Heart left ventricle (tissue), 16 donors: ENCODE measurements at regions not wholly inside any gene's neighbourhood (a gene's known extent, or its start where the extent isn't known, plus 50 kb on each side); places are given as distances from the start of the nearest gene placed in this dataset.
"Not testable (repeated sequence)": the region's sequence is repeated elsewhere in the genome, so short reads cannot be mapped to it uniquely, and the experiment has no call there.

Experiments used
- ATAC-seq, 4 donors: fragments of 200-7000 bp; cut with Tn5 transposase; one replicate each; pipeline ENCODE4 v1.9.1; 2020 to 2022; ENCODE audit warnings: moderate library complexity in 4 of 4, mild to moderate bottlenecking in 3 of 4, moderate number of reproducible peaks in 1 of 4
- DNase-seq, 5 donors: peaks; one replicate each; pipeline ENCODE4 v3.0.0-alpha.2; 2020
- H3K27ac ChIP-seq, 12 donors: fragments of 200-600 bp; sonication (generic) in 4 of 12; one replicate each; pipeline versions ENCODE4 v1.5.0 to v1.8.0; 2016 to 2022; ENCODE audit warnings: mild to moderate bottlenecking in 2 of 12
- H3K27me3 ChIP-seq, 9 donors: fragments of 200-600 bp; sonication (generic) in 2 of 9; one replicate each; pipeline versions ENCODE4 v1.5.1 to v1.8.0; 2016 to 2022; ENCODE audit warnings: mild to moderate bottlenecking in 3 of 9
- H3K36me3 ChIP-seq, 9 donors: fragments of 200-600 bp; sonication (generic) in 2 of 9; one replicate each; pipeline versions ENCODE4 v1.5.0 to v1.8.0; 2018 to 2022; ENCODE audit warnings: mild to moderate bottlenecking in 2 of 9
- H3K4me1 ChIP-seq, 12 donors: fragments of 200-600 bp; sonication (generic) in 4 of 12; one replicate each; pipeline versions ENCODE4 v1.5.0 to v1.8.0; 2016 to 2022; ENCODE audit warnings: mild to moderate bottlenecking in 3 of 12
- H3K4me3 ChIP-seq, 12 donors: fragments of 200-600 bp; sonication (generic) in 4 of 12; one replicate each; pipeline versions ENCODE4 v1.5.0 to v1.8.0; 2017 to 2022; ENCODE audit warnings: mild to moderate bottlenecking in 9 of 12, moderate library complexity in 4 of 12
- H3K9me3 ChIP-seq, 12 donors: fragments of 200-600 bp; sonication (generic) in 4 of 12; one replicate each; pipeline versions ENCODE4 v1.5.0 to v1.8.0; 2016 to 2022; ENCODE audit warnings: mild to moderate bottlenecking in 1 of 12
- CTCF ChIP-seq, 12 donors: fragments of 200-600 bp; sonication (generic) in 4 of 12; IDR thresholded peaks; one replicate each; pipeline versions ENCODE4 v1.5.0 to v1.8.0; 2018 to 2022; ENCODE audit warnings: antibody characterized with exemption in 12 of 12, mild to moderate bottlenecking in 5 of 12
- POLR2A ChIP-seq, 2 donors: fragments of 450-650 bp; IDR thresholded peaks; one replicate each; pipeline ENCODE4 v1.6.1; 2017; ENCODE audit warnings: antibody characterized with exemption in 2 of 2, mild to moderate bottlenecking in 2 of 2, moderate library complexity in 2 of 2
- WGBS, 4 donors: extraction: QIAGEN DNeasy Blood & Tissue Kit in 2 of 4; methylation state at CpG; one replicate each; pipeline versions ENCODE4 v1.1.5 to v1.1.7; 2013 to 2018; 5-methylcytosine and 5-hydroxymethylcytosine counted together
- intact Hi-C, 10 donors: fragments of 100-400 bp; cut with DNase I; formaldehyde crosslinking; loops; one replicate each; pipeline versions ENCODE4 v1.11.1 to v1.14.2; 2022
- donor health status: ischemic (EF 13 %, LVEDD 7.1; RV severe dilation, severe dysfunction).
- donor health status: healthy with polysubstance abuse.
- donor health status: DM: no; HTN: yes; CAD: no.
- donor health status: DM: no; HTN: no; CAD: no.
- donor health status: ischemic (EF 25% LVEDD 6.9; RV normal size, moderate dysfunction).
- donor health status: ischemic (EF 25% LVEDD 5.7; RV mildly dilated, moderate dysfunction).
- donor health status: healthy.
- donor health status: DM: yes; HTN: yes; CAD: no.
- donor health status: ischemic (EF 35%, LVEDD 5.7; RV mildly dilated, moderate dysfunction).
- donor health status: nonischemic (EF 11% LVEDD 7.7; RV severe dilation, severe dysfunction).
- donor health status: DM: yes; HTN: yes; CAD: no.
- donor health status: PGD.
- donor health status: ischemic (EF 29% LVEDD 5.4; RV normal size, mild dysfunction).
- donor health status: nonischemic (EF 23%, LVEDD 6.1; RV moderate dilation, normal function).

GRCh38 chr5:154644745-154645411 is 110.3 kb upstream of the LARP1 start:
- Histone ChIP-seq H3K4me3 (no peak overlapping the region), H3K9me3 (peaks cover 0 to 7% (median 0%) of the 10 kb centered on the region in 12 donors), H3K27ac (no peak overlapping the region), H3K27me3 (peaks cover 0 to 4% (median 0%) of the 10 kb centered on the region in 9 donors), H3K4me1 (peaks cover 0 to 14% (median 6%) of the 10 kb centered on the region in 12 donors), H3K36me3 (no peaks in the 10 kb centered on the region)
- WGBS, 4 donors, result 88 to 94% (median 90%) methylated on average over 5 of the region's 5 CpGs
- ATAC-seq (no peak), DNase-seq (no peak)
- TF ChIP-seq CTCF (IDR thresholded peaks at IDR 0.05) (no peak), POLR2A (IDR thresholded peaks at IDR 0.05) (no peak)
- intact Hi-C loops, result loop anchor here in 1 of 10 donors (10.0 kb wide), 1 partner anchor 670 kb away; no protein-coding TSS in a partner anchor

- 36 to 66% (median 57%) methylated on average over 12 of the region's 12 CpGs for WGBS, 4 donors
- Histone ChIP-seq H3K4me1 (peaks cover 0 to 10% (median 5%) of the 10 kb centered on the region in 12 donors), H3K9me3 (peaks cover 0 to 7% (median 0%) of the 10 kb centered on the region in 12 donors), H3K4me3 (no peak overlapping the region), H3K27ac (no peak overlapping the region), H3K27me3 (peaks cover 0 to 4% (median 0%) of the 10 kb centered on the region in 9 donors), H3K36me3 (no peaks in the 10 kb centered on the region)
- no peak for DNase-seq
- intact Hi-C loops, result loop anchor here in 1 of 10 donors (10.0 kb wide), 1 partner anchor 668 kb away; no protein-coding TSS in a partner anchor
- TF ChIP-seq POLR2A (IDR thresholded peaks at IDR 0.05) (no peak), CTCF (IDR thresholded peaks at IDR 0.05) (peak; percentile 24 to 60 (median 45))
- peak; percentile 47 to 88 (median 75) for ATAC-seq
Measured at GRCh38 chr5:154642499-154643245, 112.5 kb upstream of the LARP1 start.

DNA sequence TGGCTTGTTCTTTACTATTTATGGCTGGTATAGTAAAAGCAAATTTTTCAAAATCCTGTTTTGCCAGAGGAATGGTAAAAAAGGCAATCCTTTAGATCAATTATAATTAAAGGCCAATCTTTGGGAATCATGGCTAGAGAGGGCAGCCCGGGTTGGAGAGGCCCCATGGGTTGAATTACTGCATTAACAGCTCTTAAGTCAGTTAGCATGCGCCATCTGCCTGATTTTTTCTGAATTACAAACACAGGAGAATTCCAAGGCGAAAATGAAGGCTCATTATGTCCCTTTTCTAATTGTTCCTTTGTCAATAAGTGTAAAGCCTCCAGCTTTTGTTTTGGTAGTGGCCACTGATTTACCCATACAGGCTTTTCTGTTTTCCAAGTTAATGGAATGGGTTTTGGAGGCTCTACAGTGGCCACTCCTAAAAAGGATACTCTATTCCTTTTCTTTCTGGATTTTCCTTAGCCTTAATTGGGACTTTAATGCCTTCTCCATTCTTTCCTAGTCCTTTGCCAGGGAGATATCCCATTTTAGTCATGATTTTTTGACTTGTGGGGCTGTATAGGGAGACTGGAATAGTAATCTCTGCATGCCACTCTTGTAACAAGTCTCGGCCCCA is 114.9 kb upstream of the LARP1 start:
- not testable (repeated sequence) for DNase-seq, H3K27ac ChIP-seq, H3K27me3 ChIP-seq, H3K36me3 ChIP-seq, ATAC-seq, H3K4me3 ChIP-seq, H3K9me3 ChIP-seq, H3K4me1 ChIP-seq
- 51 to 61% (median 58%) methylated on average over 4 of the region's 4 CpGs for WGBS, 4 donors
- intact Hi-C loops, result loop anchor here in 1 of 10 donors (10.0 kb wide), 1 partner anchor 666 kb away; no protein-coding TSS in a partner anchor
- TF ChIP-seq CTCF (IDR thresholded peaks at IDR 0.05), result peak in 11 of 12 donors; percentile 23 to 60 (median 41)

GRCh38 chr5:154636786-154637185 is 118.4 kb upstream of the LARP1 start:
- H3K36me3 ChIP-seq, intact Hi-C loops, H3K4me1 ChIP-seq, DNase-seq, ATAC-seq, H3K27ac ChIP-seq, H3K9me3 ChIP-seq, H3K27me3 ChIP-seq, H3K4me3 ChIP-seq: not testable (repeated sequence)
- WGBS, 4 donors, result 95 to 97% (median 96%) methylated on average over 7 of the region's 7 CpGs

DNA sequence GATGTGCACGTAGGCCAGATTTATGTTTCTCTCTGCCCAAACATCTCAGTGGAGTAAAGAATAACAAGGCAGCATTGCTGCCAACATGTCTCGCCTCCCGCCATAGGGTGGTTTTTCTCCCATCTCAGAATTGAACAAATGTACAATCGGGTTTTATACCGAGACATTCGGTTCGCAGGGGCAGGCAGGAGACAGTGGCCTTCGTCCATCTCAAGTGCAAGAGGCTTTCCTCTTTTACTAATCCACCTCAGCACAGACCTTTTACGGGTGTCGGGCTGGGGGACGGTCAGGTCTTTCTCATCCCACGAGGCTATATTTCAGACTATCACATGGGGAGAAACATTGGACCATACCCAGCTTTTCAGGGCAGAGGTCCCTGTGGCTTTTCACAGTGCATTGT is 118.9 kb upstream of the LARP1 start:
- H3K36me3 ChIP-seq, DNase-seq, intact Hi-C loops, H3K9me3 ChIP-seq, H3K4me3 ChIP-seq, H3K4me1 ChIP-seq, ATAC-seq, H3K27ac ChIP-seq, H3K27me3 ChIP-seq: not testable (repeated sequence)
- WGBS, 4 donors, result 83 to 89% (median 86%) methylated on average over 11 to 12 of the region's 12 CpGs

GRCh38 chr5:154633744-154634143 is 121.4 kb upstream of the LARP1 start:
- H3K9me3 ChIP-seq, intact Hi-C loops, H3K4me3 ChIP-seq, H3K27ac ChIP-seq, H3K36me3 ChIP-seq, DNase-seq, H3K27me3 ChIP-seq, H3K4me1 ChIP-seq, ATAC-seq: not testable (repeated sequence)
- WGBS, 4 donors, result 91 to 92% (median 91%) methylated on average over 4 of the region's 4 CpGs
